ENCODE measurements at regions not wholly inside any gene's neighbourhood (a gene's known extent, or its start where the extent isn't known, plus 50 kb on each side); places are given as distances from the start of the nearest gene placed in this dataset.
A peak's percentile ranks its signal among the peaks of the same experiment; 100 is the strongest.

GRCh38 chr4:124414276-124415040 lies 298.1 kb downstream of the ANKRD50 start:
- Histone ChIP-seq H3K9me3 (no peaks in the 10 kb centered on the region), H3K4me1 (peaks cover 0 to 25% (median 10%) of the 10 kb centered on the region in 4 donors), H3K36me3 (no peaks in the 10 kb centered on the region), H3K4me3 (peak overlapping the region in 1 of 4 donors; percentile 22), H3K27ac (peak overlapping the region in 3 of 4 donors; percentile 39 to 70 (median 62)), H3K27me3 (no peaks in the 10 kb centered on the region)
- DNase-seq, result no peak
- TF ChIP-seq, protein P1, sequence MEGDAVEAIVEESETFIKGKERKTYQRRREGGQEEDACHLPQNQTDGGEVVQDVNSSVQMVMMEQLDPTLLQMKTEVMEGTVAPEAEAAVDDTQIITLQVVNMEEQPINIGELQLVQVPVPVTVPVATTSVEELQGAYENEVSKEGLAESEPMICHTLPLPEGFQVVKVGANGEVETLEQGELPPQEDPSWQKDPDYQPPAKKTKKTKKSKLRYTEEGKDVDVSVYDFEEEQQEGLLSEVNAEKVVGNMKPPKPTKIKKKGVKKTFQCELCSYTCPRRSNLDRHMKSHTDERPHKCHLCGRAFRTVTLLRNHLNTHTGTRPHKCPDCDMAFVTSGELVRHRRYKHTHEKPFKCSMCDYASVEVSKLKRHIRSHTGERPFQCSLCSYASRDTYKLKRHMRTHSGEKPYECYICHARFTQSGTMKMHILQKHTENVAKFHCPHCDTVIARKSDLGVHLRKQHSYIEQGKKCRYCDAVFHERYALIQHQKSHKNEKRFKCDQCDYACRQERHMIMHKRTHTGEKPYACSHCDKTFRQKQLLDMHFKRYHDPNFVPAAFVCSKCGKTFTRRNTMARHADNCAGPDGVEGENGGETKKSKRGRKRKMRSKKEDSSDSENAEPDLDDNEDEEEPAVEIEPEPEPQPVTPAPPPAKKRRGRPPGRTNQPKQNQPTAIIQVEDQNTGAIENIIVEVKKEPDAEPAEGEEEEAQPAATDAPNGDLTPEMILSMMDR (IDR thresholded peaks at IDR 0.05), result no peak
- no peak for TF ChIP-seq EP300 (IDR thresholded peaks at IDR 0.05)
- no peak for TF ChIP-seq POLR2A (IDR thresholded peaks at IDR 0.05)
- no peak for TF ChIP-seq POLR2AphosphoS5 (IDR thresholded peaks at IDR 0.05)
- 86 to 93% methylated on average over 2 of the region's 2 CpGs for WGBS, 2 donors
- intact Hi-C loops (cut with DNase I), result no loop called here

DNA sequence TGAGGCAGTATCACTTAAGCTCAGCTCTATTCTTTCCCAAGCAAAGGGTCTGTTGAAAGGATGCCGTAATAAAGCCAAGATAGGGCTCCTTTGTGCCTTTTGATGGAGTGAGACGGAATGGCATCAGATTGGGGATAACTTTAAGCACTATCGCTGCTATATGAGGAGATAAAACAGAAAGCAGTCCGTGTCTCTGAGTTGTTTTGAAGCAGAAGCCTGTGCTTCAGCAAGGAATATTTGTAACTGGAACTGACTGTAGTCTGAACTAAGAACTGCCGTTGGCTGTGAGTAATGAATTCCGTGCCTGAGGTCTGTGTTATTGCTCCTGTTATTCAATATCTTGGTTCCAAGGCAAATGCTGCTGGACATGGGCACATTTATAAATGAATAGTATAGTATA lies 297.4 kb downstream of the ANKRD50 start:
- intact Hi-C loops (cut with DNase I), result no loop called here
- no peaks in the 10 kb centered on the region for H3K9me3 ChIP-seq
- WGBS, 2 donors, result 84 to 89% methylated on average over 6 of the region's 6 CpGs
- no peaks in the 10 kb centered on the region for H3K36me3 ChIP-seq
- no peaks in the 10 kb centered on the region for H3K27me3 ChIP-seq
- peak overlapping the region in 3 of 4 donors; percentile 39 to 70 (median 62) for H3K27ac ChIP-seq
- H3K4me1 ChIP-seq, result peaks cover 0 to 18% (median 4%) of the 10 kb centered on the region in 4 donors
- peak overlapping the region in 2 of 4 donors; percentile 22 to 29 for H3K4me3 ChIP-seq
- no peak for TF ChIP-seq POLR2A (IDR thresholded peaks at IDR 0.05)
- no peak for TF ChIP-seq EP300 (IDR thresholded peaks at IDR 0.05)
- TF ChIP-seq, protein P1 (IDR thresholded peaks at IDR 0.05), result no peak
- DNase-seq, result no peak

DNA sequence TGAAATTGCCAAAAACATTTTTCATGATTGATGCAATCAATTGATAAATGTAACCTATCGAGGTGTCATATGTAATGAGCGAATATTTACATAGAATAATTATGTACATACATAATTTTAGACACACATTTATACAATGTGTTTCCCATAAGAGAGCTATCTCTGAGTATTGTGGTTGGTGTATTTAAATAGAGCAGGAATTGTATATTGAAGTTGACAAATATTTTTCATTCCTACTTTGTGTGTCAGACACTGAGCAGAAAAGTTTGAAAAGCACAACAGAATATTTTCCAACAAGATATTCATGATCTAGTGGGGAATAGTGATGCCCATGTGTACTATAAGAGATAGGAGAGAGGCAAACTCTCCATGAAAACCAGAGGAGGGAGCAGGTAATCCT lies 295.2 kb downstream of the ANKRD50 start:
- WGBS, 2 donors, result 58 to 85% methylated on average over 2 of the region's 2 CpGs
- no peak for DNase-seq
- Histone ChIP-seq H3K36me3 (no peaks in the 10 kb centered on the region), H3K9me3 (no peaks in the 10 kb centered on the region), H3K27ac (no peak overlapping the region), H3K4me3 (no peak overlapping the region), H3K27me3 (no peaks in the 10 kb centered on the region), H3K4me1 (peaks cover 0 to 13% (median 6%) of the 10 kb centered on the region in 4 donors)
- intact Hi-C loops (cut with DNase I), result no loop called here
- no peak for TF ChIP-seq POLR2A (IDR thresholded peaks at IDR 0.05)
- no peak for TF ChIP-seq EP300 (IDR thresholded peaks at IDR 0.05)
- TF ChIP-seq, protein P1 (IDR thresholded peaks at IDR 0.05), result no peak
- TF ChIP-seq POLR2AphosphoS5 (IDR thresholded peaks at IDR 0.05), result no peak

DNA sequence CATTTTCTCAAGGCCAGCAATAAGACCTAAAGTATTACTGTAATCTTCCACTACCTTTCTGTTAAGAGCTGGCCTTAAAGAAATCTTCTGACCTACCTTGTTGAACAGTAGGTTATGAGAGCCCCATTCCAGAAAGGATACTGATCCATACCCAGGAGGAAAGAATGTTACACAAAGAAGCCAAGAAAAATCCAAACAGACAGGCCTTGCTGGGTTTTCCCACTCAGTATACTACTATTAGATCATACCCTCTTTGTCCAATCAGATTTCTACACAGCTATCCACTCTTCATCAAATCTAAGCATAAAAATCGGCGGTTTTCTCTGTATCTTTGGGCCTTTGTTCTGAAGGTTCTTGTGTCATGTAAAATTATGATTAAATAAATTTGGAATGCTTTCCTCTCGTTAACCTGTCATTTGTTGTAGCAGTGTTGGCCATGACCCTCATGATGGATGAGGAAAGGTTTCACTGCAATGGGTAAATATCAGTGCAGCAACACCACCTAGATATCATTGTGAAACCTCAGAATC lies 292.3 kb downstream of the ANKRD50 start:
- TF ChIP-seq POLR2AphosphoS5 (IDR thresholded peaks at IDR 0.05) (no peak), POLR2A (IDR thresholded peaks at IDR 0.05) (no peak), EP300 (IDR thresholded peaks at IDR 0.05) (no peak)
- TF ChIP-seq, protein P1 (IDR thresholded peaks at IDR 0.05), result no peak
- Histone ChIP-seq H3K4me3 (no peak overlapping the region), H3K9me3 (no peaks in the 10 kb centered on the region), H3K36me3 (no peaks in the 10 kb centered on the region), H3K27ac (no peak overlapping the region), H3K27me3 (no peaks in the 10 kb centered on the region), H3K4me1 (peaks cover 0 to 11% (median 3%) of the 10 kb centered on the region in 4 donors)
- 86 to 93% methylated on average over 3 of the region's 3 CpGs for WGBS, 2 donors
- DNase-seq, result no peak
- intact Hi-C loops (cut with DNase I), result no loop called here

Measured in sigmoid colon (tissue), 6 donors.